Ramos (cell line): ENCODE measurements at regions not wholly inside any gene's neighbourhood (a gene's known extent, or its start where the extent isn't known, plus 50 kb on each side); places are given as distances from the start of the nearest gene placed in this dataset.

Source experiments
- in situ Hi-C: fragments of 300-500 bp; cut with MboI; formaldehyde crosslinking; loops from one replicate; pipeline ENCODE4 v1.14.3; 2022; ENCODE audit warnings: low sequenced_read_pairs; ENCODE audit not compliant: unreplicated experiment

DNA sequence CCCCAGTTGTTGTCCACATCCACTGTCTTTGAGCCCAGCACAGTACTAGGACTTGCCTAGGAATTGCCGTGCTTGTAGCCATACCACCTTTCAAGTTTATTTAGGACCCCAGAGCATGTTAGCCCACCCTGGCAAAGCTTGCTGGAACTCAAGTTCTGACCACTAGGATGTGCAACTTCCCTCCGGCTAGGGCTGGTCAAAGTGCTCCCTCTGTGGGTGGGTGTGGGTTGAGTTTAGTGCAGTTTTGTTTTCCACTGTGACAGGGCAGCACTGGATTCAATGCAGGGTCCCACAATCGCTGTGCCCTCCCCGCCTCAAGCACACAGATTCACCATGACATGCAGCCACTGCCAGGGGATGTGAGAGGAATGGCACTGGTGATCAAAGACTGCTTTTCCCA lies 96.0 kb downstream of the RASGEF1B start:
- in situ Hi-C loops: no loop called here

DNA sequence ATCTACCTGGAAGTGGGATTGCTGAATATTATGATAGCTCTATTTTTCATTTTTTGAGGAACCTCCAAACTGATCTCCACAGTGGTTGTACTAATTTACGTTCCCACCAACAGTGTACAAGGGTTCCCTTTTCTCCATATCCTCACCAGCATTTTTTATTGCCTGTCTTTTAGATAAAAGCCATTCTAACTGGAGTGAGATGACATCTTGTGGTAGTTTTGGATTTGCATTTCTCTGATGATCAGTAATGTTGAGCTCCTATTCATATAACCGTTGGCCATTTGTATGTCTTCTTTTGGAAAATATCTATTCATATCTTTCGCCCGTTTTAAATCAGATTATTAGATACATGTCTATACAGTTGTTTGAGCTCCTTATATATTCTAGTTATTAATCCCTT lies 101.8 kb downstream of the RASGEF1B start:
- in situ Hi-C loops: no loop called here

DNA sequence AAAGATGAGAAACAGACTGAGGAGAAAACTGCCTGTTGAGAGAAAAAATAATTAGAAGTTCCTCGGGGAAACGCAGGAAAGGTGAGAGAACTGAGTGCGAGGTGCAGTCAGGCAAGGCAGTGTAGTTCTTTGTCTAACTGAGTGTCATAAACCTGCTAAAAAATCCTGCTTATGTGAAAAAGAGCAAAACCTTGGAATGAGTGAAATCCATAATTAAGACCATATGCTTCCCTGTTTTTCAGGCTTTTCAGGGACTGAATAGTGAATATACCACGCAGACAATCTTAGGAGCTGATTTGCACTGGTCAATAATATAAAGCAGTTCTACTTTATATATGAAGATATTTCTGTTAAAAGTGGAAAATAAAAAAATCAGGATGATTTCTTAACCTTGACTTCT lies 104.9 kb downstream of the RASGEF1B start:
- in situ Hi-C loops: no loop called here

DNA sequence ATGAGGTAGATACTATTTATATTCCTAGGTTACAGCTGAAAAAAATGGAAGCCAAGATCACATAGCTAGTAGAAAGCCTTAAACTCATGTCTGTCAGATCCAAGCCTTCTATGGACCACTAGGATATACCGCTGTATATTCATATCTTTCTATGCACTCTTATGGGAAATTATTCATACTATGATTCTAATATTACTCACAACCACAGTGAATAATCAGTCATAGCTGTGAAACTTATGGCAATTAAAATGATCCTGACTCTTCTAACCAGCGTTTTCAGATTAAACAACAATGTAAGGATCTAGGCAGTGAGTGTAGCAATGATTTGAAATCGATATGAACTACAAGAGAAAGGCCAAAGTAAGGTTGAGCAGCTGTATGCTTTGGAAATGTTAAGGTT lies 111.0 kb downstream of the RASGEF1B start:
- in situ Hi-C loops: no loop called here

DNA sequence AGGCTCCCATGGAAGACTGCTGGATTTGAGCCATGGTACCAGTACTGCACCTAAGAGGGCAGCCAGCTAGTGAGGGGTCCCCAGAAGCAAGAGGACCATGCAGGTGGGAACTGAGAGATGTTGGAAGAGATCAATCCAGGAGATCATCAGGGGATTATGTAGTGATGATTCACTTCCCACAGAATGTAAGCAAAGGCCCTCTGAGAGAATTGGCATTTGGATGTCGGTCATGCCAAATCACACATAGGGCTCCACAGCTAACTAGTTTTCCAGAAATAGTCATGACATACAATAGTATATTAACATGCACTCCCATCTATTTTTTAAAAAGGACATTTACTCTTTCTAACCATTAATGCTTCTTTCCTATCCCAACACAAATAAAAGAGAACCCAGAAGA lies 112.5 kb downstream of the RASGEF1B start:
- in situ Hi-C loops: loop anchor here (10.0 kb wide), 1 partner anchor 294 kb away; no protein-coding TSS in a partner anchor

DNA sequence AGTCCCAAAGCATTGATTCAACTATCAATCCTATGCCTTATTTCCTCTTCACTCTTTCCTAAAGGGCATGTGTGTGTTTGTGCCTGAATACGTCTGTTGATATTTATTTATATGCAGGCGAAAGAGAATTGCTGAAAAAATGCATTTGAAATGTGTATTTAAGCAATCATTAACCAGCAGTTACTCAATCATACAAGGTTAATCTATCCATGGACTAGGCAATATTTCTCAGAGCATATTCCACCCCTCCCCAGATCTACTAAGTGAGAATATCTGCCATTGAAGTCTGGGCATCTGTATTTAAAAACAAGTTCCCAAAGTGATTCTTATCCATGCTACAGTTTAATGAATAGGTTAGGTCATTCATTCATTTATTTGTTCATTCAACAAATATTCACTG lies 113.6 kb downstream of the RASGEF1B start:
- in situ Hi-C loops: loop anchor here (10.0 kb wide), 1 partner anchor 293 kb away; no protein-coding TSS in a partner anchor

DNA sequence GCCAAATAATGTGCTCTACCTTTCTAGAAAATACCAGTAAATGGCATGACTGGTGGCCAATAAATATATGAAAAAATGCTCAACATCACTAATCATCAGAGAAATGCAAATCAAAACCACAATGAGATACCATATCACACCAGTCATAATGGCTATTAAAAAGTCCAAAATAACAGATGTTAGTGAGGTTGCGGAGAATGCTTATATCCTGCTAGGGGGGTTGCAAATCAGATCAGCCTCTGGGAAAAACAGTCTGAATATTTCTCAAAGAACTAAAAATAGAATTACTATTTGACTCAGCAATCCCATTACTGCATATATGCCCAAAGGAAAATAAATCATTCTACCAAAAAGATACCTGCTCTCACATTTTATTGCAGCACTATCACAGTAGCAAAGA lies 115.1 kb downstream of the RASGEF1B start:
- in situ Hi-C loops: loop anchor here (10.0 kb wide), 1 partner anchor 292 kb away; no protein-coding TSS in a partner anchor

DNA sequence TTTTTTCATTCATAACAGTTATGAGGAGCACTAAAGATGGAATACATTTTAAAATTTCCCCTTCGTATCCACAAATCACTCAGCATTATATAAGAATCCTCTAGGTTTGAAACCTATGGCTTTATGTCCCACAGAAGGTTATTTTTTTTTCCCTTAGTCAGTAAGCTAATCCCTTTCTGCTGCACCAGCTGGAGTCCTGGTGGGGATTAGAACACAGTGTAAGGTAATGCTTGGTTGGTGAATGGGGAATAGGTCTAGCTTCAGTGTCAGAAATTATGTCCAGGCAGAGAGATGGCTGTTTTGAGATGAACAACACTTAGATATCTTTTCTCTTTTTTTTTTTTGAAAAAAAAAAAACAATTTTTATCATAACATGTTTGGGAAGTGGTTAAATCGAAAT lies 116.6 kb downstream of the RASGEF1B start:
- in situ Hi-C loops: loop anchor here (10.0 kb wide), 1 partner anchor 290 kb away; no protein-coding TSS in a partner anchor

DNA sequence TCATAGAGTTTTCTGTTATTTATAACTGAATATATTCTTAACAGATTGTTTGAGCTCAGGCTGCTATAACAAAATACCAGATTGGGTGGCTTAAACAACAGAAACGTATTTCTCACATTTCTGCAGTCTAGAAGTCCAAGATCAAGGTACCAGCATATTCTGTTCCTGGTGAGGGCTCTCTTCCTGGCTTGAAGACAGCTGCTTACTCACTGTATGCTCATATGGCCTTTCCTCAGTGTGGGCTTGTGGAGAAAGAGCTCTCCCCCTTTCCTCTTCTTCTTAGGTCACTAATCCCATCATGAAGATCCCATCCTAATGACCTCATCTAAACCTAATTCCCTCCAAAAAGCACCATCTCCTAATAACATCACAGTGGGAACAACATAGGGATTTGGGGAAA lies 117.8 kb downstream of the RASGEF1B start:
- in situ Hi-C loops: loop anchor here (5.0 to 10.0 kb wide), 2 partner anchors 289 to 992 kb away; no protein-coding TSS in a partner anchor

DNA sequence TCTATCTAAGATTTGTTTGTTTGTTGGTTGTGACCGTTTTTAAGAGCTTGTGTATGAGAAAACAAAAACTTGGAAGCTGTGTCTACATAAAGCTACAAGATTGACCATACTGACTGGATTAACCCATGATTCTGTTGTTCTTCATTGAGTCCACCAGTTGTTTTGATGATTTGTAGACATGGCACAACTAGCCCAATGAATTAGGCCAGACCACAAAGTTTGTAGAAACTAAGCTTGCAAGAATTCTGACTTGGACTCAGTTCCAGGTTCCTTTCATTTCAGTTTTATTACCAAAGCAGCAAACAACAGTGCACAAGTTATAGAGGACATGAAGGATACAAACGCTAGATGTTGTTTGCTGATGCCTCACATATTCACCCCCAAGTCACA lies 119.3 kb downstream of the RASGEF1B start:
- in situ Hi-C loops: loop anchor here (5.0 to 10.0 kb wide), 2 partner anchors 288 to 990 kb away; no protein-coding TSS in a partner anchor

DNA sequence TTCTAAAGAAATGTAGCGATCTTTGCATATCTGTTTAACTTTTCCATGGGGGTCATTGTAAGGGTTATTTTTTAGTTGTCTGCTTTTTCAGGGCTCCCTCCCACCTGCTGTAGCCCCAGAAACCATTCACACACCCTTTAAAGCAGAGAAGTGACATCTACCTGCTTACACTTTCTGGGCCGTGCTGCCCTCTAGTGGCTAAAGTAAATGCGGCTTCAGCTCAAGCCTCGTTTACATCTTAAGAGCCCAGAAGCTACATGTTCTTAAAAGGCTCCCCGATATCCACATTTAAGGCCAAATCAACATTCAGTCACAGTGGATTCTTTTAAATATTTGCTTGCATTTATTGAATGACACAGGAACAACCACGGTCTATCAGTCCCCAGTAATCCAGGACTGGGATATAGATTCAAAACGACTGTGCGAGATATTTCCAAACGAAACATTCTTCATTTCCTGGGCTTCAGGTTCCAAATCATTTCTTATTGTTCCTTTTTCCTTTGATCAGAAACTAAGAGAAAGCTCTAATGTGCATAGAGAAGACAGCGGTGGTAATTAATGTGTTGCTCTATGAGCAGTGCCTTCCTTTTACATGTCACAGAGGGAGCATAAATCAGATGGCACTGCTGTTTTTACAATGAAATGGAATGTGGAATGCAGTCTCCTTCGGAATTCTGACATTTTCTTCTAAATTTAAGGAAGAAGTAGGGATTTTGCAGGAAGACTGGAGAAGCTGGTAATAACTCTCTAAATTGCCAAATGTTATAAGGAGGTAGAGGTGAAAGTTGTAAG lies 119.9 kb downstream of the RASGEF1B start:
- in situ Hi-C loops: loop anchor here (5.0 to 10.0 kb wide), 2 partner anchors 287 to 990 kb away; no protein-coding TSS in a partner anchor

DNA sequence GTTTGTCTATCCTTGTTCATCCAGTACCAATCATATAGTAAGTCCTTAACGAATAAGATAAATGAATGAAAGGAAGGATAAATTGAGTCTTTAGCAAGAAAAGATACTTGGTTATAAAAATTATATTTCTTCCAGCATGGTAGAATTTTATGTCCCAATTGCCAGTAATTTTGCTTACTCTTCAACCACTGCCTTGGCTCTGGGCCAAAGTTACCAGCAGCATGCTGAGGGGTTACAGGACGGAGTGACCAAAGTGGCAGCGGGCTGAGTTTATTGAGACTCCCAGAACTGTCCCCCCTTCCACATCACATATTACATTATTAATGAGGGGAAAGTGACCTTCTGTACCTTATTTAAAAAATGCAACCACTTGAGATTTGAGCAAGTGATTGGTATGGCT lies 121.7 kb downstream of the RASGEF1B start:
- in situ Hi-C loops: loop anchor here (5.0 to 10.0 kb wide), 2 partner anchors 285 to 988 kb away; no protein-coding TSS in a partner anchor

DNA sequence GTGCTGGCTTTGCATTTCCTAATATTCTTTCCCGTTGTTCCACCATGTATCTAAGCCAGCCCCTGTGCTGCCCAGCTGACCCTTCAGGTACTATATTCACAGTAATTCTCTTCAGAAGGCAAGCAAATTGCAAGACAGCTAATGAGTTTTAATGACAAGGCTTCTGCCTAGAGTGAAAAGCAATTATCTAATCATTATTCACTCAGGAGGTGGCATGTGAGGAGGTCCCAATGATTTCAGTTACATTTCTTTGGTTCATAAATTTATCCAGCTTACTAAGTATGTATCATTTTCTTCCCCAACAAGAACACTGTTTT lies 123.0 kb downstream of the RASGEF1B start:
- in situ Hi-C loops: no loop called here

DNA sequence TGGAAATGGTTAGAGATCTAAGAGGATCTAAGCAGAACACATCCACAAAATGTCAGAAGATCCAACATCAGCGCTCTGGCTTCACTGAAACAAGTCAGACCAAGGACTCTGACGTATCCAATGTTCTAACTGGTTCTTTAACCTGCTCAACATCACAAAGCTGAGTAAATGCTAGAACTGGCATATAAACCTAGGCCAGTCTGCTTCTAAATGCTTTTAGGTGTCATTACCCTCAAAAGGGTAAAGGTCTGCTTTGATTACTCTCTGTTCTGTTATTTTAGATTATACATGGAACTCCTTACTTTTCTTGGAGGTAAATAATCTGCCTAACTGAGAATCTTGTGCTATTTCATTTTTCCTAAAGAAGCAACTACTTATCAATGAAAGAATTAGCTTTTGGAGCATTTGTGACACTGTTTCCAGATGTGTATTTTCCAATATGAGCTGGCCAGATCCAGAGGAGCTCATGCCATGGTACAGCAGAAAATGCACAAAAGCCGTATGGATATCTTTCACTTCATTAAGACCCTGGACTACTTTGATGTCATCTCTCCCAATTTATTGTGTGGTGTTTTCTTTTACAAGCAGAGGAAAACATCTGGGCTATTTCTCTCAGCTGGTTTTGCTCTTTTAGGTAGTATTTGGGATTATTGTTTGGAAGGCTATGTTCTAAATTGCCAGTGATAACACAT lies 123.5 kb downstream of the RASGEF1B start:
- in situ Hi-C loops: no loop called here

DNA sequence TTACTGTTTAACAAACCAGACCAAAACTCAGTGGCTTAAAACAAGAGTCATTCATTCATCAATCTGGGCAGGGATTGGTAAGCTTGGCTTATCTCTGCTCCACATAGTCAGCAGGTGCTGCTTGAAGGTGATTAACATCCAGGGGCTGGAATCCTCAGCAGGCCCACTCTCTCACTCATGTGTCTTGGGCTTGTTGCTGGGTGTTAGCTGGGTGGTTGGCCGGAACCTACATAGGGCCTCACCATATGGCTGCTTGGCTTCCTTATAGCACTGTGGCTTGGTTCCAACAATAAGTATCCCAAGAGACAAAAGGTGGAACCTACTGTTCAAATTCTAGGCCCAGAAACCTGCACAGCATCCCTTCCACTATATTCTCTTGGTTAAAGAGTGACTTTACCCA lies 125.0 kb downstream of the RASGEF1B start:
- in situ Hi-C loops: no loop called here

DNA sequence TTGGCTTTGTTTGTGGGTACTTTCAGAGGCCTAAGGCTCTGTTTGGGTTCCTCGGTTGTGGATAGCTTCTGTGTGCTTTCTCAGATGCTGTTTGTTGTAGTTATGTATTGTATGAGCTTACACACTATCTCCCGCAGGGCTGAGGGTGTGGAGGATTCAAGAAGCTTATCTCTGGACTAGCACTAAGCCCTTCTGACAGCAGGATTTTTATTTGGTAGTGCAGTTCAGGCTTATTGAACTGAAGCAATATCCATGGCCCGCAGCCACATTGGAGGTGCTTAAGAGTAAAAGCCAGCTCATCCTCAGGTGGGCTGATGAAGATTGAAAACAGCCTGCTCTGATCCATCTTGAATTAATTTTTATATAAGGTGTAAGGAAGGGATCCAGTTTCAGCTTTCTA lies 128.2 kb downstream of the RASGEF1B start:
- in situ Hi-C loops: no loop called here

DNA sequence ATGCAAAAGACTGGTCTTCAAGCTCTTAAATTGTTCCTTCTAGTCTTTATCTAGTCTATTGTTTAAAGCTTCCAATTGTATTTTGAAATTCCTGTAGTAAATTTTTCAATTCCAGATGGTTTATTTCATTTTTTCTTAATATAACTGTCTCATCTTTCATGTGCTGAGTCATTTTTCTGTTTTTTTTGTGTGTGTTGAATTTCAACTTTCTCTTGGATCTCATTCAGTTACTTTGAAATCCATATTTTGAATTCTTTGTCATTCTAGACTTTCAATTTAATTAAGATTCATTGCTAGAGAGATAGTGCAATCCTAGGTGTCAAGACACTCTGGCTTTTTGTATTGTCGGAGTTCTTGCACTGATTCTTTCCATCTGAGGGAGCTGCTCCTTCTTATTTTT lies 128.0 kb upstream of the PRKG2 start:
- in situ Hi-C loops: no loop called here

DNA sequence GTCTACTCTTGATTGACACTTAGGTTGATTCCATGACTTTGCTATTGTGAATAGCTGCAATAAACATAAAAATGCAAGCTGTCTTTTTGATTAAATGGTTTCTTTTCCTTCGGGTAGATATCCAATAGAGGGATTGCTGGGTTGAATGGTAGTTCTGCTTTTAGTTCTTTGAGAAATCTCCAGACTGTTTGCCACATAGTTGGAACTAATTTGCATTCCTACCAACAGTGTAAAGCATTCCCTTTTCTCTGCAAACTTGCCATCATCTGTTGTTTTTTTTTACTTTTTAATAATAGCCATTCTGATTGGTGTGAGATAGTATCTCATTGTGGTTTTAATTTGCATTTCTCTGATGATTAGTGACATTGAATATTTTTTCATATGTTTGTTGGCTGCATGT lies 122.2 kb upstream of the PRKG2 start:
- in situ Hi-C loops: no loop called here

DNA sequence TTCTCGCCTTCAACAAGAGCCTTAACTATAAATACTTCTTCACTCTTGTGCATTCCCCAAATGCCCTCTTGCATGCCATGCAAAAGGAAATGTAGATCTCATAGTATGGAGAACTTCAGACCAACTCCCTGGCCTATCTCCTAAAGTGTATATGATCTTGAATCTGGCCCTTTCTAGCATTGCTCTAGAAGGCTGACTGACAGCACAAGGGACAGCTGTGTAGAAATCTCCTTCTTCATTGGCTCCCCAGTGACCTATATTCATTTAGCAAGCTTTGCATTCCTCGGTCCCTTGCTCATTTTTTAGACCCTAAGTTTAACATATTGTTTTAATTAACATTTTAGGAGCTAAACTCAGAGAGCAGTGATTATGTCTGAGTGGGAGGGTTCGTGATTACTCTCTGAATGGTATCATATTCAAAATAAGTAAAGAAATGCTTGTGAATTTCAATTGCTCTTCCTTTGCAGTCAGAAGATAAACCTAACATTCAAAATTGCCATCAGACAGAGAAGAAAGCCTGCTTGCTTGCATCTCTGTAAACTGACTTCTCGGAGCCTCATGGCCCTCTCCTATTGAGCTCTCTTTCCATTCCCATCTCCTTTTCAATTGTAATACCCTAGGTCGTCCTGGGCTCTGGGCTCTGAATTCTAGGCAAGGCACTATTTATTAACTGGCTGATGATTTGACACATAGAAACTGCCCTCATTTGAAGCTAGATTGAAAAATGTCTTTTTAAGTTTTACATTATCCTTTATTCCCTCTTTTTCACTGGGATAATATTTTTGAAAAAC lies 120.3 kb upstream of the PRKG2 start:
- in situ Hi-C loops: no loop called here

DNA sequence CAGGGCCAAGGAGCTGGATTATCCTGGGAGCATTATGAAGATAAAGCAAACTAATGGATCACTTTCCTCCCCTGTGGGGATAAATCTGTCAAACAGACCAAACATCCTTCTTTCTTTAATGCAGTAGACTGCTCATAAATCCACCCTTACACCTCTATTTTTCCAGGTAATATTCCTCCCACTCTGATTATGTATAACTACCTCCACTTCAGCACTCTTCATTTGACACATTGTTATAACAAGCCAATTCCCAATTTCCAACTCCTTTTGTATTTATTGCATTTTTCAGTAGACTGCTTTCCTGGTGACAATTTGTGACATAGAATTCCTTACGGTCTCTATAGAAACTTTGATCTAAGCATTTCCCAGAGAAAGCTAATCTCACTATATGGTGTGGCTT lies 115.0 kb upstream of the PRKG2 start:
- in situ Hi-C loops: no loop called here

DNA sequence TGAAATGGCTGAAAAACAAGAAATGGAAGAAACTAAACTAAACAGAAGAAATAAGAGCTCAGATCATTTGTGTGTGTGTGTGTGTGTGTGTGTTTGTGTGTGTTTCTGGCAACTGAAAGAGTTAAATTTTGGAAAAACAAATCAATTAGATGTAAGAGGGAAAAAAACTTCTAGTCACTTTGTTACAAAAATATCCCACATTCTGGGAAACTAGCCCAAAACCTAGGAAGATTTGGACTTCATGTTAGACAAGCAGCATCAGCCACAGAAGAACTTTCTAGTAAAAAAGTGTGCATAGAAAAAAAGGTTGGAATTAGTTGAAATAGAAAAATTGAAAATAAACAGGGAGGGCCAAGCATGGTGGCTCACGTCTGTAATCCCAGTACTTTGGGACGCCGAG lies 111.6 kb upstream of the PRKG2 start:
- in situ Hi-C loops: no loop called here
